DMS53 treated with DMSO at 0.1 percent for 48 hours (cell line): ENCODE measurements at regions not wholly inside any gene's neighbourhood (a gene's known extent, or its start where the extent isn't known, plus 50 kb on each side); places are given as distances from the start of the nearest gene placed in this dataset.

Source experiments
- DNase-seq: peaks from one replicate; lab custom pipeline; 2025; ENCODE audit not compliant: unreplicated experiment; lab: John Stamatoyannopoulos, UW

- DNase-seq, result peak; percentile 61
Observed at GRCh38 chr4:41359422-41359775, 102.7 kb downstream of the UCHL1 start.

- no peak for DNase-seq
Observed at GRCh38 chr4:41359836-41360213, 103.1 kb downstream of the UCHL1 start.

GRCh38 chr4:41360214-41360920, 103.6 kb downstream of the UCHL1 start:
- peak; percentile 84 for DNase-seq

- DNase-seq, result peak; percentile 63
Observed at GRCh38 chr4:41360921-41361793, 104.4 kb downstream of the UCHL1 start.

GRCh38 chr4:41361794-41362526, 105.2 kb downstream of the UCHL1 start:
- DNase-seq, result peak; percentile 63

GRCh38 chr4:41362621-41363383, 106.1 kb downstream of the UCHL1 start:
- no peak for DNase-seq

GRCh38 chr4:41363384-41363981, 106.8 kb downstream of the UCHL1 start:
- DNase-seq, result no peak

GRCh38 chr4:41364876-41365275, 108.1 kb downstream of the UCHL1 start:
- DNase-seq, result no peak

- DNase-seq, result no peak
Observed at GRCh38 chr4:41365681-41366080, 109.0 kb downstream of the UCHL1 start.

GRCh38 chr4:41366911-41367517, 110.3 kb downstream of the UCHL1 start:
- no peak for DNase-seq

GRCh38 chr4:41369680-41370079, 113.0 kb downstream of the UCHL1 start:
- DNase-seq, result no peak

GRCh38 chr4:41373221-41373620, 116.5 kb downstream of the UCHL1 start:
- no peak for DNase-seq

GRCh38 chr4:41374490-41374889, 117.8 kb downstream of the UCHL1 start:
- DNase-seq, result no peak

- no peak for DNase-seq
Observed at GRCh38 chr4:41375561-41375960, 118.8 kb downstream of the UCHL1 start.

GRCh38 chr4:41377196-41377595, 120.5 kb downstream of the UCHL1 start:
- DNase-seq, result no peak

- no peak for DNase-seq
Observed at GRCh38 chr4:41379230-41379629, 122.5 kb downstream of the UCHL1 start.

- DNase-seq, result no peak
Observed at GRCh38 chr4:41380511-41381157, 123.9 kb downstream of the UCHL1 start.

GRCh38 chr4:41381384-41381783, 124.7 kb downstream of the UCHL1 start:
- no peak for DNase-seq

GRCh38 chr4:41384992-41385391, 128.3 kb downstream of the UCHL1 start:
- no peak for DNase-seq

- DNase-seq, result no peak
Observed at GRCh38 chr4:41385481-41385880, 128.8 kb downstream of the UCHL1 start.
